ENCODE measurements at regions not wholly inside any gene's neighbourhood (a gene's known extent, or its start where the extent isn't known, plus 50 kb on each side); places are given as distances from the start of the nearest gene placed in this dataset.

DNA sequence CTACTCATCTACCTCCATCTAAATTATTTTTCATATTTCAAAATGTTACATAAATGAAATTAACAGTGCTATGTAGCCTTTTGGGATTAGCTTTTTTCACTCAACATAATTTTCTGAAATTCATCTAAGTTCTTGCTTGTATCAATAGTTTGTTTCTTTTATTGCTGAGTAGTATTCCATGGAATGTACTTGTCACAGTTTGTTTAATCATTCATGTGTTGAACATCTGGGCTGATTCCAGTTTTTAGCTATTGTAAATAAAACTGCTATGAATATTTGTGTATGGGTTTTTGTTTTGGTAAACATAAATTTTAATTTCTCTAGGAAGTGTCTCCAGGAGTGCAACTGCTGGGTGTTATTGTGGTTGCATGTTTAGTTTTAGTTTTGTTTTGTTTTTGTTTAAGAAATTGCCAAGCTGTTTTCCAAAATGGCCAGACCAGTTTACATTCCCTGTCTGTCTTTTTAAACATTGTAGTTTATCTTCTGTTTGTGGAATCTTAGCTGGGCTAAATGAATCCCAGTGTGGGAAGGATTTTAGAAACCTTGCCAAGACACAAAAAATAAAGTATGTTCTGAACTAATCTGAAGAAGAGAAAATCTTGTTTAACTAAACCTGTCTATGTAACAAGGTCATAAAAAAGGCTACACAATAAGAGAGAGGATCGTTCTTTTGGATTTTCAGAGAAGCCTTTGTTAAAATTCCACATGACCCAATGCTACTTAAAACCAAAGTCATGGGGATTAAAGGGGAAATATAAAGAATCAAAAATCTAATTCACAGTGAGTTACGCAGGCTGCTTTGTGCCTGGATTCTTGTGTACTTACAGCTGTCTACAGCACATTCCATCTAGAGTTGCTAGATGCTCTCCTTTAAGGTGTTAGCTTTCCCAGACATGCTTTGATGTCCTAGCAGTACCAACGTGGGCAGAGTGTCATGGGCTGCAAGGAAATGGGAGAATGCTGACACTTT lies 129.2 kb upstream of the SUCLG2 start:
- Histone ChIP-seq H3K27me3 (ENCODE audit: control insufficient read depth, insufficient read depth, low read length, poor library complexity, severe bottlenecking) (peaks cover 22% of the 10 kb centered on the region), H3K9me3 (ENCODE audit: control insufficient read depth, low read length) (peaks cover 28% of the 10 kb centered on the region), H3K36me3 (ENCODE audit: control insufficient read depth, insufficient read depth, low read length) (no peaks in the 10 kb centered on the region), H3K27ac (ENCODE audit: low read depth, low read length) (no peak overlapping the region), H3K4me1 (ENCODE audit: control insufficient read depth, insufficient read depth, low read length) (no peaks in the 10 kb centered on the region), H3K9ac (ENCODE audit: extremely low read depth, low read length, poor library complexity, severe bottlenecking) (no peak overlapping the region), H3K4me3 (ENCODE audit: low read length) (no peak overlapping the region)
- peaks cover 21% of the 10 kb centered on the region for H3K9me3 Mint-ChIP-seq
- peaks cover 3% of the 10 kb centered on the region for H3K4me1 Mint-ChIP-seq
- no peak overlapping the region for H3K27ac Mint-ChIP-seq
- TF ChIP-seq, protein P1, sequence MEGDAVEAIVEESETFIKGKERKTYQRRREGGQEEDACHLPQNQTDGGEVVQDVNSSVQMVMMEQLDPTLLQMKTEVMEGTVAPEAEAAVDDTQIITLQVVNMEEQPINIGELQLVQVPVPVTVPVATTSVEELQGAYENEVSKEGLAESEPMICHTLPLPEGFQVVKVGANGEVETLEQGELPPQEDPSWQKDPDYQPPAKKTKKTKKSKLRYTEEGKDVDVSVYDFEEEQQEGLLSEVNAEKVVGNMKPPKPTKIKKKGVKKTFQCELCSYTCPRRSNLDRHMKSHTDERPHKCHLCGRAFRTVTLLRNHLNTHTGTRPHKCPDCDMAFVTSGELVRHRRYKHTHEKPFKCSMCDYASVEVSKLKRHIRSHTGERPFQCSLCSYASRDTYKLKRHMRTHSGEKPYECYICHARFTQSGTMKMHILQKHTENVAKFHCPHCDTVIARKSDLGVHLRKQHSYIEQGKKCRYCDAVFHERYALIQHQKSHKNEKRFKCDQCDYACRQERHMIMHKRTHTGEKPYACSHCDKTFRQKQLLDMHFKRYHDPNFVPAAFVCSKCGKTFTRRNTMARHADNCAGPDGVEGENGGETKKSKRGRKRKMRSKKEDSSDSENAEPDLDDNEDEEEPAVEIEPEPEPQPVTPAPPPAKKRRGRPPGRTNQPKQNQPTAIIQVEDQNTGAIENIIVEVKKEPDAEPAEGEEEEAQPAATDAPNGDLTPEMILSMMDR (conservative IDR thresholded peaks at IDR 0.05), result no peak
- H3K4me3 Mint-ChIP-seq, result no peak overlapping the region
- H3K36me3 Mint-ChIP-seq (ENCODE audit: low read depth), result no peaks in the 10 kb centered on the region
- WGBS, 2 experiments (ENCODE audit: insufficient coverage in 1 of 2, insufficient read length in 1 of 2), result 57 to 100% methylated on average over 1 to 3 of the region's 3 CpGs
- no peak for DNase-seq
- peaks cover 46% of the 10 kb centered on the region for H3K27me3 Mint-ChIP-seq (ENCODE audit: insufficient read depth)

DNA sequence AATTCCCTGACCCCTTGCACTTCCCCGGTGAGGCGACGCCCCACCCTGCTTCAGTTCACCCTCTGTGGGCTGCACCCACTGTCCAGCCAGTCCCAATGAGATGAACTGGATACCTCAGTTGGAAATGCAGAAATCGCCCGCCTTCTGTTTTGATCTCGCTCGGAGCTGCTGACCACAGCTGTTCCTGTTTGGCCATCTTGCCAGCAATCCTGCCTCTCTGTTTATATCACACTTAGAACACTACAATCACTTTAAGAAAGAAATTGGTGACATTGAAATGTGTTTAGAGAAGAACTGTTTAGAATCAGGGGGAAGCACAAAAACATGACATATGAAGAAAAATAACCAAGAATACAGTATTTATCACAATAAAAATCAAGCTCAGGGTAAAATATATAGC lies 127.5 kb upstream of the SUCLG2 start:
- Histone ChIP-seq H3K36me3 (ENCODE audit: control insufficient read depth, insufficient read depth, low read length) (no peaks in the 10 kb centered on the region), H3K27me3 (ENCODE audit: control insufficient read depth, insufficient read depth, low read length, poor library complexity, severe bottlenecking) (peaks cover 16% of the 10 kb centered on the region), H3K9me3 (ENCODE audit: control insufficient read depth, low read length) (peaks cover 25% of the 10 kb centered on the region), H3K9ac (ENCODE audit: extremely low read depth, low read length, poor library complexity, severe bottlenecking) (no peak overlapping the region), H3K4me1 (ENCODE audit: control insufficient read depth, insufficient read depth, low read length) (no peaks in the 10 kb centered on the region), H3K27ac (ENCODE audit: low read depth, low read length) (no peak overlapping the region), H3K4me3 (ENCODE audit: low read length) (no peak overlapping the region)
- H3K27me3 Mint-ChIP-seq (ENCODE audit: insufficient read depth), result peaks cover 40% of the 10 kb centered on the region
- H3K36me3 Mint-ChIP-seq (ENCODE audit: low read depth), result no peaks in the 10 kb centered on the region
- H3K4me3 Mint-ChIP-seq, result no peak overlapping the region
- no peak overlapping the region for H3K27ac Mint-ChIP-seq
- no peak for DNase-seq
- 91 to 96% methylated on average over 3 to 7 of the region's 7 CpGs for WGBS, 2 experiments (ENCODE audit: insufficient coverage in 1 of 2, insufficient read length in 1 of 2)
- no peaks in the 10 kb centered on the region for H3K4me1 Mint-ChIP-seq
- peaks cover 27% of the 10 kb centered on the region for H3K9me3 Mint-ChIP-seq
- TF ChIP-seq, protein P1 (conservative IDR thresholded peaks at IDR 0.05), result no peak

DNA sequence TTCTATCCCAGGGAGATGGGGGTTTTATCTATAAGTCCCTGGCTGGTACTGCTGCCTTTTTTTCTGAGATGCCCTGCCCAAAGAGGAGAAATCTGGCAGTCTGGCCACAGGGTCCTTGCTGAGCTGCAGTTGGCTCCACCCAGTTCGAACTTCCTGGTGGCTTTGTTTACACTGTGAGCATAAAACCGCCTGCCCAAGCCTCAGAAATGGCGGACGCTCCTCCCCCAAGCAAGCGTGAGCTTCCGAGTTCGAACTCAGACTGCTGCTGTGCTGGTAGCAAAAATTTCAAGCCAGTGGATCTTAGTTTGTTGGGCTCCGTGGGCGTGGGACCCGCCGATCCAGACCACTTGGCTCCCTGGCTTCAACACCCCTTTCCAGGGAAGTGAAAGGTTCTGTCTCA lies 126.8 kb upstream of the SUCLG2 start:
- Histone ChIP-seq H3K9me3 (ENCODE audit: control insufficient read depth, low read length) (peaks cover 18% of the 10 kb centered on the region), H3K4me1 (ENCODE audit: control insufficient read depth, insufficient read depth, low read length) (no peaks in the 10 kb centered on the region), H3K36me3 (ENCODE audit: control insufficient read depth, insufficient read depth, low read length) (no peaks in the 10 kb centered on the region), H3K9ac (ENCODE audit: extremely low read depth, low read length, poor library complexity, severe bottlenecking) (no peak overlapping the region), H3K27me3 (ENCODE audit: control insufficient read depth, insufficient read depth, low read length, poor library complexity, severe bottlenecking) (peaks cover 9% of the 10 kb centered on the region), H3K27ac (ENCODE audit: low read depth, low read length) (no peak overlapping the region), H3K4me3 (ENCODE audit: low read length) (no peak overlapping the region)
- TF ChIP-seq, protein P1 (conservative IDR thresholded peaks at IDR 0.05), result no peak
- Mint-ChIP-seq H3K9me3 (peaks cover 30% of the 10 kb centered on the region), H3K27ac (no peak overlapping the region), H3K4me3 (no peak overlapping the region), H3K27me3 (ENCODE audit: insufficient read depth) (peaks cover 33% of the 10 kb centered on the region), H3K4me1 (no peaks in the 10 kb centered on the region), H3K36me3 (ENCODE audit: low read depth) (no peaks in the 10 kb centered on the region)
- 92 to 100% methylated on average over 4 to 11 of the region's 11 CpGs for WGBS, 2 experiments (ENCODE audit: insufficient coverage in 1 of 2, insufficient read length in 1 of 2)
- no peak for DNase-seq

Measured in endodermal cell (in vitro differentiated cells).